ENCODE measurements at regions not wholly inside any gene's neighbourhood (a gene's known extent, or its start where the extent isn't known, plus 50 kb on each side); places are given as distances from the start of the nearest gene placed in this dataset.

DNA sequence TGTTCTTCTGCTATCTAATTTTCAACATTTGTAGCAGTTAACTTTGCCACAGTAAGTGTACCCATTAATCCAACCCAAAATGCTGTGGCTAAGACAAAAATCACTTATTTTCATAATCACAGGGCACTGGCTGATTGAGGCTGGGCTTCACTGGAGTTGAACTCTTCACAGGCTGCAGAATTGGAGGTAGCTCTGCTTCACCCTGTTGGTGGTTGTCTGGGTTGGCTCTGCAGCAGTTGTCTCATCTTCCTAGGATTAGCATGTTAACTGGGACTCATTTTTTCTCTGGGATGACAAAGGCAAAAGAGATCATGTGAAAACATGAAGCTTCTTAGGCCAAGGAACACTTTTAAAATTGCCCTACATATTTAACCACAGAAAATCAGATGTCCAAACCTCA, 518.9 kb downstream of the TLR4 start:
- TF ChIP-seq SPI1 (IDR thresholded peaks at IDR 0.05; ENCODE audit: borderline replicate concordance, low read depth) (no peak), POLR2AphosphoS5 (IDR thresholded peaks at IDR 0.05; ENCODE audit: low read depth) (no peak), GABPA (IDR thresholded peaks at IDR 0.05; ENCODE audit: low read depth) (no peak), REST (IDR thresholded peaks at IDR 0.05; ENCODE audit: insufficient replicate concordance, low read depth) (no peak)
- TF ChIP-seq, protein P1, sequence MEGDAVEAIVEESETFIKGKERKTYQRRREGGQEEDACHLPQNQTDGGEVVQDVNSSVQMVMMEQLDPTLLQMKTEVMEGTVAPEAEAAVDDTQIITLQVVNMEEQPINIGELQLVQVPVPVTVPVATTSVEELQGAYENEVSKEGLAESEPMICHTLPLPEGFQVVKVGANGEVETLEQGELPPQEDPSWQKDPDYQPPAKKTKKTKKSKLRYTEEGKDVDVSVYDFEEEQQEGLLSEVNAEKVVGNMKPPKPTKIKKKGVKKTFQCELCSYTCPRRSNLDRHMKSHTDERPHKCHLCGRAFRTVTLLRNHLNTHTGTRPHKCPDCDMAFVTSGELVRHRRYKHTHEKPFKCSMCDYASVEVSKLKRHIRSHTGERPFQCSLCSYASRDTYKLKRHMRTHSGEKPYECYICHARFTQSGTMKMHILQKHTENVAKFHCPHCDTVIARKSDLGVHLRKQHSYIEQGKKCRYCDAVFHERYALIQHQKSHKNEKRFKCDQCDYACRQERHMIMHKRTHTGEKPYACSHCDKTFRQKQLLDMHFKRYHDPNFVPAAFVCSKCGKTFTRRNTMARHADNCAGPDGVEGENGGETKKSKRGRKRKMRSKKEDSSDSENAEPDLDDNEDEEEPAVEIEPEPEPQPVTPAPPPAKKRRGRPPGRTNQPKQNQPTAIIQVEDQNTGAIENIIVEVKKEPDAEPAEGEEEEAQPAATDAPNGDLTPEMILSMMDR (IDR thresholded peaks at IDR 0.05; ENCODE audit: insufficient read depth, low read length), result no peak
- no peak overlapping the region for H3K4me3 ChIP-seq (replicated peaks; ENCODE audit: insufficient read depth, low read length)
- H3K27me3 ChIP-seq (ENCODE audit: insufficient read depth, poor library complexity, severe bottlenecking), result no peaks in the 10 kb centered on the region
- no peak overlapping the region for H3K27ac ChIP-seq (replicated peaks)
- DNase-seq (ENCODE audit: low read depth in 1 of 2, low spot score in 1 of 2), result no peak

DNA sequence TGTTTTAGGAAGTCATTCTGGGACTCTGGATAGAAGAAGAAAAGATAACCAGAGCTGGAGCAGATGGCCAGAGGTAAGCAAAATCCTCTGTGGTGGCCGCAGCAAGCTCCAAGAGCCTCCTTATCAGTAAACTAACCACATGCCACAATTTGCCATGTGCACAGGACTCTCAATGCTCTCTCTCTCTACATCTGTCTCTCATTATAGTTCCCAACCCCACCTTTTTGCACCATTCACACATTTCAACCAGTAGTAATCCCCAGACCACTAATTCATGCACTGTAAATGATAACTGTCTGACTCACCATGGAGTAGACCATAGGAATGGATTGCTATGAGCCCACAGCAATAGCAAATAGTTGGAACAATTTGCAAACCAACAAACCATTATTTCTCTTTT, 526.1 kb downstream of the TLR4 start:
- H3K27ac ChIP-seq (replicated peaks), result no peak overlapping the region
- no peak overlapping the region for H3K4me3 ChIP-seq (replicated peaks; ENCODE audit: insufficient read depth, low read length)
- no peaks in the 10 kb centered on the region for H3K27me3 ChIP-seq (ENCODE audit: insufficient read depth, poor library complexity, severe bottlenecking)
- no peak for TF ChIP-seq SPI1 (IDR thresholded peaks at IDR 0.05; ENCODE audit: borderline replicate concordance, low read depth)
- TF ChIP-seq, protein P1 (IDR thresholded peaks at IDR 0.05; ENCODE audit: insufficient read depth, low read length), result no peak
- no peak for TF ChIP-seq REST (IDR thresholded peaks at IDR 0.05; ENCODE audit: insufficient replicate concordance, low read depth)
- no peak for TF ChIP-seq POLR2AphosphoS5 (IDR thresholded peaks at IDR 0.05; ENCODE audit: low read depth)
- TF ChIP-seq GABPA (IDR thresholded peaks at IDR 0.05; ENCODE audit: low read depth), result no peak
- DNase-seq (ENCODE audit: low read depth in 1 of 2, low spot score in 1 of 2), result no peak

DNA sequence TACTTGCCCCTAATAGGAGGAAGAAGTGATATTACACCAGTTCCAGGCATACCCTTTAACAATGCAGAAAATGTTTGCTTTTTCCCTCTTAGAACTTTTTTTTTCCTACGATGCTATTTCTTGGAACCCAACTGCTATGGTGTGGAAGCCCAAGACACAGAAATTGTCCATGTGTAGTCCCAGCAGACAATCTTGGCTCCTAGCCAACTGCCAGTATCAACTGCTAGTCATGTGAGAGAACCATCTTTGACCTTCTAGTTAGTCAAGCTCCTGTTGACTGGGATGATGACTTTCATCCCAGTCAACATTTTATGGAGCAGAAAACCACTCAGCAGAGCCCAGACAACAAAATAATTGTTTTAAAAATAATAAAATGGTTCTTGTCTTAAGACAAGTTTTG, 532.4 kb downstream of the TLR4 start:
- no peak overlapping the region for H3K27ac ChIP-seq (replicated peaks)
- H3K4me3 ChIP-seq (replicated peaks; ENCODE audit: insufficient read depth, low read length), result no peak overlapping the region
- DNase-seq (ENCODE audit: low read depth in 1 of 2, low spot score in 1 of 2), result no peak
- H3K27me3 ChIP-seq (ENCODE audit: insufficient read depth, poor library complexity, severe bottlenecking), result no peaks in the 10 kb centered on the region
- TF ChIP-seq, protein P1 (IDR thresholded peaks at IDR 0.05; ENCODE audit: insufficient read depth, low read length), result no peak

GRCh38 chr9:118238139-118238538, 533.9 kb downstream of the TLR4 start:
- DNase-seq (ENCODE audit: low read depth in 1 of 2, low spot score in 1 of 2), result no peak
- Histone ChIP-seq H3K4me3 (replicated peaks; ENCODE audit: insufficient read depth, low read length) (no peak overlapping the region), H3K27me3 (ENCODE audit: insufficient read depth, poor library complexity, severe bottlenecking) (no peaks in the 10 kb centered on the region), H3K27ac (replicated peaks) (no peak overlapping the region)
- TF ChIP-seq POLR2AphosphoS5 (IDR thresholded peaks at IDR 0.05; ENCODE audit: low read depth) (no peak), GABPA (IDR thresholded peaks at IDR 0.05; ENCODE audit: low read depth) (no peak), REST (IDR thresholded peaks at IDR 0.05; ENCODE audit: insufficient replicate concordance, low read depth) (no peak), SPI1 (IDR thresholded peaks at IDR 0.05; ENCODE audit: borderline replicate concordance, low read depth) (no peak)
- TF ChIP-seq, protein P1 (IDR thresholded peaks at IDR 0.05; ENCODE audit: insufficient read depth, low read length), result no peak

All from HL-60 (cell line).